ENCODE measurements at regions not wholly inside any gene's neighbourhood (a gene's known extent, or its start where the extent isn't known, plus 50 kb on each side); places are given as distances from the start of the nearest gene placed in this dataset.

DNA sequence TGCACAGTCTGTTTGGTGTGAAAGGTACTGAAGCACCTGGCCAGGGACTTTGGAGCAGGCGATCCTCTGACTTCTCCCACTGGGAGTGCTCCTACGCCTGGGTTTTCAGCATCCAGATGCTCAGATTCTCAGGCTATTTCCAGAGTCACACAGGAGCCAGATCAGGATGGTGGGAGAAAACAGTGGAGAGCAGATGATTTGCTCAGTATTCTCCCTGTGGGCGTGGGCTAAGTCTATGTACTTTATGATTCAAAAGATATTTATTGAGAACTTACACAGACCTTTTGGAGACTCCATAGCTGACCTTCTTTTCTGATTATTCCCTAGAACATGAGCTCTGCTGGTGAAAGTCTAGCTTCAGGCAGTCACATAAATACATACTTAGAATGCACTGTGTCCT lies 134.6 kb downstream of the TENT5C start:
- TF ChIP-seq, protein P1, sequence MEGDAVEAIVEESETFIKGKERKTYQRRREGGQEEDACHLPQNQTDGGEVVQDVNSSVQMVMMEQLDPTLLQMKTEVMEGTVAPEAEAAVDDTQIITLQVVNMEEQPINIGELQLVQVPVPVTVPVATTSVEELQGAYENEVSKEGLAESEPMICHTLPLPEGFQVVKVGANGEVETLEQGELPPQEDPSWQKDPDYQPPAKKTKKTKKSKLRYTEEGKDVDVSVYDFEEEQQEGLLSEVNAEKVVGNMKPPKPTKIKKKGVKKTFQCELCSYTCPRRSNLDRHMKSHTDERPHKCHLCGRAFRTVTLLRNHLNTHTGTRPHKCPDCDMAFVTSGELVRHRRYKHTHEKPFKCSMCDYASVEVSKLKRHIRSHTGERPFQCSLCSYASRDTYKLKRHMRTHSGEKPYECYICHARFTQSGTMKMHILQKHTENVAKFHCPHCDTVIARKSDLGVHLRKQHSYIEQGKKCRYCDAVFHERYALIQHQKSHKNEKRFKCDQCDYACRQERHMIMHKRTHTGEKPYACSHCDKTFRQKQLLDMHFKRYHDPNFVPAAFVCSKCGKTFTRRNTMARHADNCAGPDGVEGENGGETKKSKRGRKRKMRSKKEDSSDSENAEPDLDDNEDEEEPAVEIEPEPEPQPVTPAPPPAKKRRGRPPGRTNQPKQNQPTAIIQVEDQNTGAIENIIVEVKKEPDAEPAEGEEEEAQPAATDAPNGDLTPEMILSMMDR (IDR thresholded peaks at IDR 0.05; ENCODE audit: low read length), result no peak
- TF ChIP-seq EZH2 (optimal IDR thresholded peaks at IDR 0.05; ENCODE audit: low read depth, low read length), result no peak
- no peak for TF ChIP-seq EZH2phosphoT487 (IDR thresholded peaks at IDR 0.05; ENCODE audit: low read length)

Data from MM.1S (cell line).